ES-I3 (cell line): ENCODE measurements at regions not wholly inside any gene's neighbourhood (a gene's known extent, or its start where the extent isn't known, plus 50 kb on each side); places are given as distances from the start of the nearest gene placed in this dataset.

Experiments
- H3K36me3 ChIP-seq: 2 replicates; pipeline ENCODE4 v1.6.1; 2013; ENCODE audit warnings: mild to moderate bottlenecking, low read length, control low read depth, moderate library complexity; ENCODE audit not compliant: insufficient read depth
- H3K4me1 ChIP-seq: 2 replicates; pipeline ENCODE4 v1.6.1; 2013; ENCODE audit warnings: mild to moderate bottlenecking, control low read depth, low read length; ENCODE audit not compliant: insufficient read depth
- H3K9ac ChIP-seq: 2 replicates; pipeline ENCODE4 v1.6.1; 2013; ENCODE audit warnings: low read depth, mild to moderate bottlenecking, low read length, moderate library complexity
- H3K9me3 ChIP-seq: 2 replicates; pipeline ENCODE4 v1.6.1; 2013; ENCODE audit warnings: mild to moderate bottlenecking, low read length, moderate library complexity; ENCODE audit not compliant: control insufficient read depth, insufficient read depth

DNA sequence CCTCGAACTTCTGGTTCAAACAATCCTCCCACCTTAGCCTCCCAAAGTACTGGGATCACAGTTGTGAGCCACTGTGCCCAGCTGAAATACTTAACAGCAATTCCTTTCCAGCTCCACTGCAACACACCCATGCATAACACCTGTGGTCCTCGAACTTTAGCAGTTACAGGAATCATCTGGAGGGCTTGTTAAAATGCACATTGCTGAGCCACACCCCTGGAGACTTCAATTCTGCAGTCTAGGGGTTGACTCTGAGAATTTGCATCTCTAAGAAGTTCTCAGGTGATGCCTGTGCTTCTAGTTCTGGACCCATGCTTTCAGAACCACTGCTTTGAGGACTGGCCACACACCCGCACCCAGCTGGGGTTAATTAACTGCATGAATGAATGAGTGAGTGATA, 53.1 kb upstream of the UBL3 start:
- H3K4me1 ChIP-seq: 0 out of 2 replicates have a peak, but pooled peaks cover 7% of the 10 kb centered on the region
- no peaks in the 10 kb centered on the region for H3K36me3 ChIP-seq
- H3K9me3 ChIP-seq: no peaks in the 10 kb centered on the region
- H3K9ac ChIP-seq: no peak overlapping the region

DNA sequence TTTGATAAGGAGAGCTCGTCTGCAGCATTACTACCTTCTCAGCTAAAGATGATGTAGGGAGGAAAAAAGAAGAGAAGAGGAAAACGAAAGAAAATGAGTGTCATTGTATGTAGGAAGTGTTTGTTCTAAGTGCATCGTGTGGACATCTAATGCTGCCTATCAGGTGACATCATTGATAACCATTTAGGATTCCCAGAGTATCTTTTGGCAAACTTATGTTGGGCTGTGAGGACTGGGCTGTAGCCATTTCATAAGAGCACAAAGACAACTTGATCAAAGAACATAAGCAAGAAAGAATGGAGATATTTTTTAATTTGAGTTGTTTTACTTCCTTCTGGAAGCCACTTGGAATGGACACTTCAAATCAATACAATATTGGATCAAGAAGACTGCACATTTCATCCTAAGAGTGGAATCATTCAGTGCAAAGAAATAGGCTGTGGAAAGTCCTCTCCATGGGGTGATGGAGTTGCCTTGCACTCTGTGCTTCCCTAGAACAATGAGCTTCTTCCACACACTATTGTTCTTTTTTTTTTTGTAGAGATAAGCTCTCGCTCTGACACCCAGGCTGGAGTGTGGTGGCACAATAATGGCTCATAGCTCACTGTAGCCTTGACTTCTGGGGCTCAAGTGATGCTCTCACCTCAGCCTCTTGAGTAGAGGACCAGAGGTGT, 52.4 kb upstream of the UBL3 start:
- no peaks in the 10 kb centered on the region for H3K9me3 ChIP-seq
- H3K36me3 ChIP-seq: no peaks in the 10 kb centered on the region
- no peak overlapping the region for H3K9ac ChIP-seq
- H3K4me1 ChIP-seq: 0 out of 2 replicates have a peak, but pooled peaks cover 7% of the 10 kb centered on the region

DNA sequence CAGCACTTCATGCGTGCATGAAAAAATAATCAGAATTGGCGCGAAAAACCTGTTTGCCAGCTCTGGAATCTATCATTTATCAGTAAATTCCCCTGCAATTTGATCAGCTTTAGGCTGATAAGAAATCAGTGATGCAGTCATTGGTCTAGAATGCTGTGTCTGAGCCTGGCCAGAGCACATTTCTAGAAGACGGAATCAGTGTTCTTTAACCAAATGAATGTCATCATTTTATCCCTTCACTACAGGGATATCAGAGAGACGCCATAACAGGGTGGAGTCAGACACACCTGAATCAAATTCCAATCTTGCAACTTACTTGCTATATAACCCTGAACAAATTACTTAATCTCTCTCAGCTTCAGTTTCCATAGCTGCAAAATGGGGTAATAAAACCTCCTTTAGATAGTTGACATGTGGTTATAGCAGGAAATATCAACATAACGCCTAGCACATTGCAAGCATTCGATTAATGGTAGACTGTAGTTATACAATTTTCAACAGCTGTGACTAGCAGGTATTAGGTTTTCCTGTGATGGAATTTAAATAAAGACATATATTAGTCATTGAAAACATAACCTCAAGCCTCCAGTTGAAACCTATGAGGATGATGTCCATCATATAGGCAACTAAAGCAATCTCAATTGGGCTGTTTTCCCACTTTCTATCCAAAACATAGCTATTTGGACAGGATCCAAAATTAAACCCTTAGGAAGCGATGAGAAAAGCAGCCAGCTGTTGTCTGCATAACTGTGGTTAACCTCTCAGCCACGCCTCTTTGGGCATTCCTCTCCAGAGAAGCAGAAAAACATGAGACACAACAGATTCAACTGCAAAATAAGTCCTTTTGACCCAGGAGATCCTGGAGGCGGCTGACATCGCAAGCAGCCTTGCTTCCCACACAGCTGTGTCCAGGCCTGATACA, 51.6 kb upstream of the UBL3 start:
- no peak overlapping the region for H3K9ac ChIP-seq
- H3K4me1 ChIP-seq: 0 out of 2 replicates have a peak, but pooled peaks cover 7% of the 10 kb centered on the region
- no peaks in the 10 kb centered on the region for H3K36me3 ChIP-seq
- no peaks in the 10 kb centered on the region for H3K9me3 ChIP-seq
